ENCODE measurements at regions not wholly inside any gene's neighbourhood (a gene's known extent, or its start where the extent isn't known, plus 50 kb on each side); places are given as distances from the start of the nearest gene placed in this dataset.

DNA sequence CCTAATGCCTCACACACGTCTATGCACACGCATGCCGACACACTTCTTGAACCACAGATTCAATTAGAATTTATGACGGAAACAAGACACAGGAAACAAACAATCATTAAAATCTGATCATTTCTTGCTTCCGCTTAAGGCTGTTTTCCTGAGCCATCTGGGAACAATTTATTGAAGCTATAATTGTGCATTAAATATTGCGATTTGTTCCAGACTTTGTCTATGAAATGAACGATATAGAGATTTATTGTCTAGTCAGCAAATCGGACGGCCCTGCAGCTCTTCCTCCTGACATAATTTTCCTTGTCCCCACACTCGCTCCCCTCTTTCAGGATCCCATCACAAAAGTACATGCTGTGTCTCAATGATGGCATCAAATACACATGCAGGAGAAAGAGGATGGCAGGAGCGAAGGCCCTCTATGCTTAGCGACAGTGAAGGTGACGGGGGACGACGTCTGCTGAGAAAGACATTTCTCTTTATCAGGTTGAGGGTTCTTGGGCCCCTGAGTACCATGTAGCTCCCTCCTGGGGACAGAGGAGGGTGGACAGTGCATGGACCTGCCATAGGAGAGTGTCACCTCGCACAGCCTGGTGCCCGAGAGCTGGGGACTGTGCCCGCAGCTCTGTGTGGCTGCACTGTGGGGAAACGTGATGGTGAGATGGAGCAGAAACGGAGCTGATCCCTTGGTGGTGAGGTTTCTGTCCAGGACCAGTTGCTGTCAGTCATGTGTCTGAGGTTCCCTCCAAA lies 157.3 kb downstream of the ACKR3 start:
- intact Hi-C loops (cut with micrococcal nuclease): no loop called here
- Mint-ChIP-seq H3K4me1 (no peaks in the 10 kb centered on the region), H3K36me3 (no peaks in the 10 kb centered on the region), H3K9me3 (no peaks in the 10 kb centered on the region), H3K27ac (no peak overlapping the region), H3K27me3 (peaks cover 0 to 9% (median 4%) of the 10 kb centered on the region in 5 donors), H3K4me3 (no peak overlapping the region)
- no peaks in the 10 kb centered on the region for H3K36me3 ChIP-seq (ENCODE audit: control insufficient read depth in 2 of 3, insufficient read depth in 3 of 3, low read length in 3 of 3)
- H3K4me1 ChIP-seq (ENCODE audit: control insufficient read depth in 2 of 2, insufficient read depth in 2 of 2, low read length in 2 of 2): no peaks in the 10 kb centered on the region
- ChIA-PET CTCF (no interaction called here), POLR2A (no interaction called here)
- H3K4me3 ChIP-seq (ENCODE audit: low read length): no peak overlapping the region
- no peaks in the 10 kb centered on the region for H3K27me3 ChIP-seq (ENCODE audit: control insufficient read depth in 2 of 2, insufficient read depth in 2 of 2, low read length in 2 of 2)
- H3K27ac ChIP-seq (ENCODE audit: low read depth, low read length): no peak overlapping the region
- no peaks in the 10 kb centered on the region for H3K9me3 ChIP-seq (ENCODE audit: control insufficient read depth in 2 of 3, low read length in 3 of 3)
- ATAC-seq (no peak), DNase-seq (no peak)

DNA sequence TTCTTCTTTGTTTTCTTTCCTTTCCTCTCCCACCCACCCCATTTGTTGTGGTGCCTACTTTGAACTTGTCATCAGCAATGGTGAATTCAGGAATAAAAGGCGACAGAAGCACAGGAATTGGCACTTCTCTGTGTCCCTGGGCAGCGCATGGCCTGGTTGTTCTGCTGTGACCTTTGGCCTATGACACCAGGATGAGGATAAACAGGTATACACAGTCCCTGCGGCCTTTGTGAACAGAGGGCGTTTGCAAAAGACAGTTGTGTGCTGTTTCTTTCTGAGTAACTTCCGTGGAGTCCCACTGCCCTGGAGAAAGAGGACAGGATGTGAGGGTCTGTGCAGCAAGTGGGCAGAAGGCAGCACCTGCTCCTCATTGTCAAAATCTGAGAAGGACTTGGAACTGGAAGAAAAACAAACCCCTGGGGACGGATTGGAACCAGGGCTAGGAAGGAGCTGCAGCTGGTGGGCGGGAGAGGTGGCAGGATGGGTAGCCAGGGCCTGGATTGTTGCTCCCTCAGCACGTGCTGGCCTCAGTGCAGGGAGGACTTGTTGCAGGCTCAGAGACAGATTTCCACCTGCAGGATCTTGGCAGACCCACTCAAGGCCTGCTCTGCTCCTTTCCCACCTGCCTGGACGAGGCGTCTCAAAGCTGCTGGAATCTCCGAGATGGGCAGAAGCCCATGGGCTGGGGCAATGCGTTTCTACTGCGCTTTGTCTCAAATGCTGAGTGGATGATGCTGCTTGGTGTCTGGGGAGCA lies 159.5 kb downstream of the ACKR3 start:
- Histone ChIP-seq H3K4me3 (ENCODE audit: low read length) (no peak overlapping the region), H3K36me3 (ENCODE audit: control insufficient read depth in 2 of 3, insufficient read depth in 3 of 3, low read length in 3 of 3) (no peaks in the 10 kb centered on the region), H3K9me3 (ENCODE audit: control insufficient read depth in 2 of 3, low read length in 3 of 3) (no peaks in the 10 kb centered on the region), H3K27ac (ENCODE audit: low read depth, low read length) (no peak overlapping the region), H3K27me3 (ENCODE audit: control insufficient read depth in 2 of 2, insufficient read depth in 2 of 2, low read length in 2 of 2) (no peaks in the 10 kb centered on the region), H3K4me1 (ENCODE audit: control insufficient read depth in 2 of 2, insufficient read depth in 2 of 2, low read length in 2 of 2) (no peaks in the 10 kb centered on the region)
- Mint-ChIP-seq H3K27ac (no peak overlapping the region), H3K36me3 (no peaks in the 10 kb centered on the region), H3K27me3 (peaks cover 0 to 9% (median 4%) of the 10 kb centered on the region in 5 donors), H3K9me3 (no peaks in the 10 kb centered on the region), H3K4me3 (no peak overlapping the region), H3K4me1 (no peaks in the 10 kb centered on the region)
- ATAC-seq: no peak
- no peak for DNase-seq
- intact Hi-C loops (cut with micrococcal nuclease): no loop called here
- ChIA-PET POLR2A (no interaction called here), CTCF (no interaction called here)

DNA sequence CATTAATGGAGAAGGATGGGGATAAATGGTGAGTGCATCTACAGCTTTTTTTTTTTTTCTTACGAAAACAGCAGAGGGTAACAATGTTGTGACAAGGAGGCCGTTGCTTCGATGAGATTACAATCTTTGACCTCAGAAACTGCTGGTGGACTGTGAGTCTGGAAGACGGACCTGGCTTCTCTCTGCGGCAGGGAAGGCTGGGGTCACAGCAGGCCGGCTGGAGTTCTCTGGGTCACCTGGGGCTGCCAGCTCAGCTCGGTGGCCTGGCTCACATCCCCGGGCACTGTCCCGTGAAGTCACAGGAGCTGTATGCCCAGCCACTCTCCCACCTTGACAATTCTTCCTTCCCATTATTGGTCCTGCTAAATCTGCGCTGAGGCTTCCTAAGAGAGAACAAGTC lies 160.8 kb downstream of the ACKR3 start:
- H3K4me3 Mint-ChIP-seq: no peak overlapping the region

DNA sequence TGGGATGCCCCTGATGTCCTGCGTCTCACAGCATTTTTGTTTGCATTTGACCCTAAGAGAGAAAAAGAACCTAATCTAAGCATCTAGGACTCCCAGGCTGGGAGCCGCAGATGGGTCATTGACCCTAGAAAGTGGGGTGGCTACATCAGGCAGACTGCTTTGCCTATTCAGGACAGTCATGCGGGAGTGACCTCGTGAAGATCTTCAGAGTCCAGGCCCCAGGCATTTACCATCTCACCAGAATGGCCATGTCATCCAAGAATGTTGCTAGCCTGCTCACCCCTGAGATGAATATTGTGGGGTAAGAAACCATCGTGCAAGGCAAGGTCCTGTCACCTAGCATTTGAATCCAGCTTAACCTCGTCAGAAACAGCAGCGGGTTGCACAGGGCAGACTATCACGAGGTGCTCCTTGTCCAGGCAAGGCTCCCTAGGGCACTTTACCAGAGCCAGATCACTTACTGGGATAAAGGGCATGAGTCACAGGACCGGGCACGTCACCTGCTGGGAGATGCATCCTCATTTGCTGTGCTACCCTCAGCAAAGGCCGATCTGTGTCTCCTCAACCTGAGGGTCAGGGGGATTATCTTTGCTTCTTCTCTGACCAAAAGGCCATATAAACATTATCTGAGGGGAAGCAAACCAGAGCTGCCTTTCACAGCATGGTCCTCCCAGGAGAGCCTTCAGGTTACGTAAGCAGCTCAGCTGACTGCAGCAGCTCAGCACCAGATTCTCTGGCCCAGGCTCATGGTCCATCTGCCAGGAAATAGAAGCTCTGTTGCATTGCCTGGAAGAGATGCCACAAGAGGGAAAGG lies 162.3 kb downstream of the ACKR3 start:
- no peak overlapping the region for H3K27ac Mint-ChIP-seq
- intact Hi-C loops (cut with micrococcal nuclease): no loop called here
- POLR2A ChIA-PET: no interaction called here

More for the DNA sequence above, 160.8 kb downstream of the ACKR3 start:
- CTCF ChIA-PET: no interaction called here
- Histone ChIP-seq H3K27me3 (ENCODE audit: control insufficient read depth in 2 of 2, insufficient read depth in 2 of 2, low read length in 2 of 2) (no peaks in the 10 kb centered on the region), H3K4me3 (ENCODE audit: low read length) (no peak overlapping the region), H3K4me1 (ENCODE audit: control insufficient read depth in 2 of 2, insufficient read depth in 2 of 2, low read length in 2 of 2) (no peaks in the 10 kb centered on the region), H3K27ac (ENCODE audit: low read depth, low read length) (no peak overlapping the region), H3K36me3 (ENCODE audit: control insufficient read depth in 2 of 3, insufficient read depth in 3 of 3, low read length in 3 of 3) (no peaks in the 10 kb centered on the region), H3K9me3 (ENCODE audit: control insufficient read depth in 2 of 3, low read length in 3 of 3) (no peaks in the 10 kb centered on the region)
- Mint-ChIP-seq H3K27me3 (peaks cover 0 to 9% (median 4%) of the 10 kb centered on the region in 5 donors), H3K4me1 (no peaks in the 10 kb centered on the region), H3K36me3 (no peaks in the 10 kb centered on the region), H3K9me3 (no peaks in the 10 kb centered on the region), H3K27ac (no peak overlapping the region)
- ATAC-seq: no peak
- intact Hi-C loops (cut with micrococcal nuclease): no loop called here
- no peak for DNase-seq
- POLR2A ChIA-PET: no interaction called here

DNA sequence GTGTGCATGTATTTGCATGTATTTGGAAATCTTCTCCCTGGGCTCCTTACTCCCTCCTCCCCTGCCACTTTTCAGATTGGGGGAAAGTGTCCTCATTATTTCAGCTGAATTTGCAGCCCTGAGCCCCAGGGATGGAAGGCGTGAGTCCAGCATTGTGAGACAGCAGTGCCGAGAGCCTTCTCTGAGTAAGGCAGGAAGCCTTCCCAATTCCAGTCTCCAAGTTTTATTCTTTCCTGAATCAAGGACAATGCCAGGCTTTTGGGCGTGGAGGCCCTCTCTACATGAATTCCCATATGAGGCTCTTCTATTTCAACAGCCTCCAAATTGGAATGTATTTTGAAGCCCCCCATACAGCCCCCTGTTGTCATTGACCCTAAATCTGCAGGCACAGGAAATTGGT lies 163.5 kb downstream of the ACKR3 start:
- ChIA-PET POLR2A (no interaction called here), CTCF (no interaction called here)
- H3K27me3 Mint-ChIP-seq: peaks cover 0 to 22% (median 8%) of the 10 kb centered on the region in 5 donors
- Histone ChIP-seq H3K9me3 (ENCODE audit: control insufficient read depth in 2 of 3, low read length in 3 of 3) (no peaks in the 10 kb centered on the region), H3K36me3 (ENCODE audit: control insufficient read depth in 2 of 3, insufficient read depth in 3 of 3, low read length in 3 of 3) (no peaks in the 10 kb centered on the region), H3K27ac (ENCODE audit: low read depth, low read length) (no peak overlapping the region), H3K27me3 (ENCODE audit: control insufficient read depth in 2 of 2, insufficient read depth in 2 of 2, low read length in 2 of 2) (no peaks in the 10 kb centered on the region), H3K4me3 (ENCODE audit: low read length) (no peak overlapping the region), H3K4me1 (ENCODE audit: control insufficient read depth in 2 of 2, insufficient read depth in 2 of 2, low read length in 2 of 2) (no peaks in the 10 kb centered on the region)
- no peak overlapping the region for H3K4me3 Mint-ChIP-seq
- intact Hi-C loops (cut with micrococcal nuclease): no loop called here
- no peaks in the 10 kb centered on the region for H3K9me3 Mint-ChIP-seq
- no peak for DNase-seq
- no peak overlapping the region for H3K27ac Mint-ChIP-seq
- no peaks in the 10 kb centered on the region for H3K4me1 Mint-ChIP-seq
- H3K36me3 Mint-ChIP-seq: no peaks in the 10 kb centered on the region
- no peak for ATAC-seq

More for the DNA sequence above, 162.3 kb downstream of the ACKR3 start:
- CTCF ChIA-PET: no interaction called here
- H3K4me3 Mint-ChIP-seq: no peak overlapping the region
- Histone ChIP-seq H3K36me3 (ENCODE audit: control insufficient read depth in 2 of 3, insufficient read depth in 3 of 3, low read length in 3 of 3) (no peaks in the 10 kb centered on the region), H3K27me3 (ENCODE audit: control insufficient read depth in 2 of 2, insufficient read depth in 2 of 2, low read length in 2 of 2) (no peaks in the 10 kb centered on the region), H3K27ac (ENCODE audit: low read depth, low read length) (no peak overlapping the region), H3K9me3 (ENCODE audit: control insufficient read depth in 2 of 3, low read length in 3 of 3) (no peaks in the 10 kb centered on the region), H3K4me1 (ENCODE audit: control insufficient read depth in 2 of 2, insufficient read depth in 2 of 2, low read length in 2 of 2) (no peaks in the 10 kb centered on the region), H3K4me3 (ENCODE audit: low read length) (no peak overlapping the region)
- ATAC-seq (no peak), DNase-seq (no peak)
- H3K27me3 Mint-ChIP-seq: peaks cover 0 to 19% (median 5%) of the 10 kb centered on the region in 5 donors
- no peaks in the 10 kb centered on the region for H3K4me1 Mint-ChIP-seq
- no peaks in the 10 kb centered on the region for H3K9me3 Mint-ChIP-seq
- H3K36me3 Mint-ChIP-seq: no peaks in the 10 kb centered on the region

DNA sequence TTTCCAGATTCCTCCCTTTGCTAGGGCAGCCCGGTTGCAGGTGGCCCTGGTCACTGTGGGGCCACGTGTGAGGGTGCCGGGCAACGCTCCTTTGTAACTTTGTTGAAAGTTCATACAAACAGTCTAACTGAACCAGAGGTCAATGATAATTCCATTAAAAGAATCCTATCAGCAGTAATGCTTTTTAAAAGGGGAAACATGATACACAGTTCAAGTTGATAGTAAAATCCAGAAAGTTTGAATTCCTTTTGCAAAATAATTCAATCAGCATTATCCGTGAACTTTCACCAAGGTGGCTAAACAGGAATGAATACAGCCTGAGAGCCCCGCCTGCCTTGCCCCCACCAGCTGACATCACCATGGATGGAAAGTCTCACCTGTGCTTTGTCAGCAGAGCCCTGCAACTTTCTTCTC lies 166.2 kb downstream of the ACKR3 start:
- H3K27me3 Mint-ChIP-seq: peaks cover 0 to 27% (median 16%) of the 10 kb centered on the region in 5 donors
- ATAC-seq: no peak
- Histone ChIP-seq H3K4me1 (ENCODE audit: control insufficient read depth in 2 of 2, insufficient read depth in 2 of 2, low read length in 2 of 2) (no peaks in the 10 kb centered on the region), H3K27me3 (ENCODE audit: control insufficient read depth in 2 of 2, insufficient read depth in 2 of 2, low read length in 2 of 2) (no peaks in the 10 kb centered on the region), H3K27ac (ENCODE audit: low read depth, low read length) (no peak overlapping the region), H3K9me3 (ENCODE audit: control insufficient read depth in 2 of 3, low read length in 3 of 3) (no peaks in the 10 kb centered on the region), H3K4me3 (ENCODE audit: low read length) (no peak overlapping the region), H3K36me3 (ENCODE audit: control insufficient read depth in 2 of 3, insufficient read depth in 3 of 3, low read length in 3 of 3) (no peaks in the 10 kb centered on the region)
- ChIA-PET POLR2A (no interaction called here), CTCF (no interaction called here)
- peaks cover 0 to 7% (median 0%) of the 10 kb centered on the region in 11 donors for H3K9me3 Mint-ChIP-seq
- no peaks in the 10 kb centered on the region for H3K36me3 Mint-ChIP-seq
- DNase-seq: no peak
- no peak overlapping the region for H3K27ac Mint-ChIP-seq
- peaks cover 0 to 2% (median 0%) of the 10 kb centered on the region in 7 donors for H3K4me1 Mint-ChIP-seq
- no peak overlapping the region for H3K4me3 Mint-ChIP-seq
- intact Hi-C loops (cut with micrococcal nuclease): no loop called here
